CD14-positive monocyte (primary cell): ENCODE measurements at regions not wholly inside any gene's neighbourhood (a gene's known extent, or its start where the extent isn't known, plus 50 kb on each side); places are given as distances from the start of the nearest gene placed in this dataset.

Source experiments
- DNase-seq, 3 donors: peaks; one replicate each; pipeline ENCODE4 v3.0.0-alpha.2; 2011 to 2022
- H2AFZ ChIP-seq: 2 replicates; pipeline ENCODE4 v1.6.0; 2012; ENCODE audit warnings: mild to moderate bottlenecking, low read depth, low read length, inconsistent platforms; ENCODE audit not compliant: insufficient read depth, poor library complexity, severe bottlenecking
- H3K27ac ChIP-seq, 2 donors: 1 replicate in 1 of 2; 2 replicates in 1 of 2; pipeline ENCODE4 v1.5.1; 2012 to 2013; ENCODE audit warnings: low read length in 2 of 2, control low read depth in 1 of 2, inconsistent platforms in 1 of 2, low read depth in 1 of 2, mild to moderate bottlenecking in 1 of 2
- H3K27me3 ChIP-seq, 2 donors: one replicate each; pipeline versions ENCODE4 v1.6.0 to v1.6.1; 2011 to 2013; ENCODE audit warnings: low read length in 2 of 2; ENCODE audit not compliant: control insufficient read depth in 2 of 2, insufficient read depth in 2 of 2
- H3K36me3 ChIP-seq, 2 donors: replicated peaks in 1 of 2; 1 replicate in 1 of 2; 2 replicates in 1 of 2; pipeline versions ENCODE4 v1.5.1 to v1.6.1; 2012 to 2013; ENCODE audit warnings: low read length in 2 of 2, control low read depth in 1 of 2, inconsistent platforms in 1 of 2, mild to moderate bottlenecking in 1 of 2; ENCODE audit not compliant: insufficient read depth in 2 of 2, control insufficient read depth in 1 of 2
- H3K4me1 ChIP-seq, 2 donors: 1 replicate in 1 of 2; 2 replicates in 1 of 2; pipeline versions ENCODE4 v1.5.1 to v1.6.1; 2012 to 2013; ENCODE audit warnings: low read length in 2 of 2, control low read depth in 1 of 2, inconsistent platforms in 1 of 2, mild to moderate bottlenecking in 1 of 2, moderate library complexity in 1 of 2; ENCODE audit not compliant: insufficient read depth in 2 of 2, control insufficient read depth in 1 of 2
- H3K4me2 ChIP-seq: replicated peaks from 2 replicates; pipeline ENCODE3; 2012; ENCODE audit warnings: low read length, moderate library complexity, mild to moderate bottlenecking; ENCODE audit not compliant: poor library complexity, severe bottlenecking; ENCODE audit errors: extremely low read depth
- H3K4me3 ChIP-seq, 3 experiments: fragments of 200-600 bp in 1 of 3; sonication (generic) in 1 of 3; replicated peaks in 1 of 3; 1 replicate in 2 of 3; 2 replicates in 1 of 3; pipeline ENCODE4 v1.5.1; 2011 to 2013; ENCODE audit warnings: low read length in 3 of 3, mild to moderate bottlenecking in 3 of 3, control low read depth in 2 of 3, low read depth in 2 of 3, inconsistent platforms in 1 of 3, moderate library complexity in 1 of 3
- H3K79me2 ChIP-seq: 2 replicates; pipeline ENCODE4 v1.6.0; 2012; ENCODE audit warnings: mild to moderate bottlenecking, control low read depth, inconsistent platforms, low read length, moderate library complexity; ENCODE audit not compliant: insufficient read depth
- H3K9ac ChIP-seq: 2 replicates; pipeline ENCODE4 v1.6.0; 2017; ENCODE audit warnings: low read length, mild to moderate bottlenecking; ENCODE audit not compliant: insufficient read depth, poor library complexity, severe bottlenecking
- H3K9me3 ChIP-seq, 2 donors: replicated peaks in 1 of 2; 1 replicate in 1 of 2; 2 replicates in 1 of 2; pipeline versions ENCODE4 v1.5.1 to v1.6.1; 2012 to 2013; ENCODE audit warnings: low read length in 2 of 2, control low read depth in 1 of 2; ENCODE audit not compliant: control insufficient read depth in 1 of 2, insufficient read depth in 1 of 2
- H4K20me1 ChIP-seq: 2 replicates; pipeline ENCODE4 v1.6.0; 2012; ENCODE audit warnings: mild to moderate bottlenecking, low read length, control low read depth, moderate library complexity; ENCODE audit not compliant: insufficient read depth
- H3K27ac Mint-ChIP-seq, 7 donors: one replicate each; pipeline ENCODE4 v1.8.0; 2020; ENCODE audit warnings: mild to moderate bottlenecking in 7 of 7, mixed read lengths in 7 of 7, moderate library complexity in 6 of 7, inconsistent platforms in 2 of 7
- H3K27me3 Mint-ChIP-seq, 3 donors: one replicate each; pipeline ENCODE4 v1.8.0; 2021 to 2022; ENCODE audit warnings: low read depth in 3 of 3, mild to moderate bottlenecking in 3 of 3, mixed read lengths in 3 of 3, moderate library complexity in 3 of 3, inconsistent platforms in 1 of 3
- H3K36me3 Mint-ChIP-seq, 2 donors: one replicate each; pipeline ENCODE4 v1.8.0; 2020; ENCODE audit warnings: mixed read lengths in 2 of 2, inconsistent platforms in 1 of 2, mild to moderate bottlenecking in 1 of 2
- H3K4me1 Mint-ChIP-seq: one replicate; pipeline ENCODE4 v1.8.0; 2020; ENCODE audit warnings: mild to moderate bottlenecking, mixed read lengths
- H3K4me3 Mint-ChIP-seq, 2 donors: one replicate each; pipeline ENCODE4 v1.8.0; 2020; ENCODE audit warnings: mild to moderate bottlenecking in 2 of 2, mixed read lengths in 2 of 2, moderate library complexity in 1 of 2
- H3K9me3 Mint-ChIP-seq, 7 donors: one replicate each; pipeline ENCODE4 v1.8.0; 2020 to 2022; ENCODE audit warnings: mixed read lengths in 7 of 7, mild to moderate bottlenecking in 6 of 7, moderate library complexity in 6 of 7, inconsistent platforms in 2 of 7
- CTCF ChIP-seq: fragments of 200-600 bp; IDR thresholded peaks from one replicate; pipeline ENCODE4 v1.8.0; 2022; ENCODE audit warnings: antibody characterized with exemption, mild to moderate bottlenecking
- WGBS: methylation state at CpG from one replicate; pipeline ENCODE4 v1.1.5; 2013; ENCODE audit warnings: missing lambda C conversion rate; ENCODE audit not compliant: insufficient coverage; 5-methylcytosine and 5-hydroxymethylcytosine counted together
- intact Hi-C, 2 donors: fragments of 100-400 bp; cut with micrococcal nuclease; formaldehyde crosslinking; loops; one replicate each; pipeline versions ENCODE4 v1.15.0 to v1.15.1; 2023

- H2AFZ ChIP-seq: no peak overlapping the region
- H3K27me3 ChIP-seq: no peaks in the 10 kb centered on the region
- H3K36me3 ChIP-seq: no peaks in the 10 kb centered on the region
- no peak for TF ChIP-seq CTCF
- H3K79me2 ChIP-seq: no peaks in the 10 kb centered on the region
- no peaks in the 10 kb centered on the region for H3K4me1 Mint-ChIP-seq
- peaks cover 0 to 4% (median 1%) of the 10 kb centered on the region in 7 donors for H3K9me3 Mint-ChIP-seq
- H3K4me2 ChIP-seq: no peak overlapping the region
- H3K27me3 Mint-ChIP-seq: no peaks in the 10 kb centered on the region
- no peak overlapping the region for H3K4me3 Mint-ChIP-seq
- no peaks in the 10 kb centered on the region for H3K36me3 Mint-ChIP-seq
- WGBS: 100% methylated on average over 2 of the region's 2 CpGs
- no peak overlapping the region for H3K27ac Mint-ChIP-seq
- DNase-seq: no peak
- H3K9me3 ChIP-seq: no peaks in the 10 kb centered on the region
- intact Hi-C loops: no loop called here
- no peak overlapping the region for H3K4me3 ChIP-seq
- no peaks in the 10 kb centered on the region for H4K20me1 ChIP-seq
- H3K27ac ChIP-seq: no peak overlapping the region
- no peaks in the 10 kb centered on the region for H3K4me1 ChIP-seq
- no peak overlapping the region for H3K9ac ChIP-seq
Measured at GRCh38 chr1:83516369-83516768, 482.6 kb downstream of the TTLL7 start.

GRCh38 chr1:83515578-83516154 is 483.3 kb downstream of the TTLL7 start:
- Histone ChIP-seq H3K9ac (no peak overlapping the region), H4K20me1 (no peaks in the 10 kb centered on the region), H3K27me3 (no peaks in the 10 kb centered on the region), H3K36me3 (no peaks in the 10 kb centered on the region), H2AFZ (no peak overlapping the region), H3K79me2 (no peaks in the 10 kb centered on the region), H3K4me2 (no peak overlapping the region), H3K27ac (no peak overlapping the region), H3K4me3 (no peak overlapping the region), H3K4me1 (no peaks in the 10 kb centered on the region), H3K9me3 (no peaks in the 10 kb centered on the region)
- Mint-ChIP-seq H3K27me3 (no peaks in the 10 kb centered on the region), H3K9me3 (peaks cover 0 to 7% (median 1%) of the 10 kb centered on the region in 7 donors), H3K4me1 (no peaks in the 10 kb centered on the region), H3K27ac (no peak overlapping the region), H3K36me3 (no peaks in the 10 kb centered on the region), H3K4me3 (no peak overlapping the region)
- WGBS: 83% methylated on average over 2 of the region's 6 CpGs
- no peak for DNase-seq
- TF ChIP-seq CTCF: no peak
- intact Hi-C loops: no loop called here
